Activated CD8-positive, alpha-beta memory T cell treated with anti-CD3 and anti-CD28 coated beads, Interleukin-2, amount 10 ng/mL, durations not matched to agents 7 days and 5 days (primary cell): ENCODE measurements at regions not wholly inside any gene's neighbourhood (a gene's known extent, or its start where the extent isn't known, plus 50 kb on each side); places are given as distances from the start of the nearest gene placed in this dataset.
"Not testable (repeated sequence)": the region's sequence is repeated elsewhere in the genome, so short reads cannot be mapped to it uniquely, and the experiment has no call there.

Source experiments
- ATAC-seq: fragments of 150-1000 bp; cut with Tn5 transposase; one replicate; pipeline ENCODE4 v1.10.0; 2021; ENCODE audit warnings: moderate library complexity
- CTCF ChIA-PET: fragments of 350-600 bp; sonication (Branson Sonifier 250); formaldehyde crosslinking; loops from one replicate; lab custom pipeline; 2021; ENCODE audit warnings: antibody characterized with exemption; lab: Charles Lee
- DNase-seq: peaks from one replicate; pipeline ENCODE4 v3.0.0-alpha.2; 2020
- H3K27ac Mint-ChIP-seq: one replicate; pipeline ENCODE4 v1.8.0; 2021; ENCODE audit warnings: mild to moderate bottlenecking, mixed read lengths
- H3K27me3 Mint-ChIP-seq: one replicate; pipeline ENCODE4 v1.8.0; 2021; ENCODE audit warnings: mixed read lengths
- H3K36me3 Mint-ChIP-seq: one replicate; pipeline ENCODE4 v1.8.0; 2021; ENCODE audit warnings: mild to moderate bottlenecking, mixed read lengths
- H3K4me1 Mint-ChIP-seq: one replicate; pipeline ENCODE4 v1.8.0; 2021; ENCODE audit warnings: mixed read lengths
- H3K4me3 Mint-ChIP-seq: one replicate; pipeline ENCODE4 v1.8.0; 2021; ENCODE audit warnings: mild to moderate bottlenecking, moderate library complexity, mixed read lengths
- H3K9me3 Mint-ChIP-seq: one replicate; pipeline ENCODE4 v1.8.0; 2022; ENCODE audit warnings: low read depth, mixed read lengths

DNA sequence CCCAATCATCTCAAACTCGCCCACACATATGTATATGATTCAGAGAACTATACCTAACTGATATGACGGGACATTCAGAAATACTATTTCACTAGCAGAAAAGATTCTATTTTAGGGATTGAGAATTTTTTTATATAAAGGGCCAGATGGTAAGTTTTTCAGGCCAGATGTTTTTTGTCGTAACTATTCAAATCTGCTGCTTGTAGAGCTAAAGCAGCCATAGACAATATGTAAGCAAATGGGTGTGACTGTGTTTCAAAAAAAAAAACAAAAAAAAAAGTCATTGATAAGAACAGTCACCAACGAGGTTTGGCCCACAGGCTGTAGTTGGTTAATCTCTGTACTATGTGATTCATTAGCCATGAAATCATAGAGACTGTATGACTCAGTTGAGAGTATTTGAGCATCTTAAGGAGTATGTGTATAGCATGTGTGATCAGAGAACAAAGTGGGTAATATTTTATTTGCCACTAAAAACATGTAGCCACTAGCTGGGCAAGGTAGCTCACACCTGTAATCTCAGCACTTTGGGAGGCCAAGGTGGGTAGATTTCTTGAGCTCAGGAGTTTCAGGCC, 2724.7 kb downstream of the PCDH9 start:
- Mint-ChIP-seq H3K9me3 (peaks cover 4% of the 10 kb centered on the region), H3K27ac (no peak overlapping the region), H3K4me1 (no peaks in the 10 kb centered on the region), H3K27me3 (no peaks in the 10 kb centered on the region), H3K4me3 (no peak overlapping the region), H3K36me3 (no peaks in the 10 kb centered on the region)
- no peak for ATAC-seq
- CTCF ChIA-PET, result no interaction called here
- DNase-seq, result no peak

DNA sequence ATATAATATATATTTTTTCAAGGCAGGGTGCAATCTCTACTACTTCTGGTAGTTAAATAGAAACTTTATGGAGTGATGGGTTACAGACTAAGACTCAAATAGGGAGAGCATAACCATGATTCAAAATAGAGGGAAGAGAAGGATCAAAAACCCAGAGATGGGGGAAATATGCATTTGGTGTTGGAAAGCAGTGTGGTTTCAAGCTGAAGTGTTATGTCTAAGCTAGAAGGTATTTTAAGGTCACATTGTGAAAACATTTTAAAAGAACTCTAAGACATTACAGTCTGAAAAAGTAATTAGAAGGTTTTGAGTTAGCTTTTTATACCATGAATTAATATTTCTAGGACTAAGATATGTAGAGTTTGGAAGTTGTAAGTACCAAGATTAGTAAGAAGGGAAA, 2741.4 kb downstream of the PCDH9 start:
- ATAC-seq, result no peak
- Mint-ChIP-seq H3K27me3 (no peaks in the 10 kb centered on the region), H3K4me1 (no peaks in the 10 kb centered on the region), H3K27ac (no peak overlapping the region), H3K36me3 (no peaks in the 10 kb centered on the region), H3K4me3 (no peak overlapping the region), H3K9me3 (peaks cover 8% of the 10 kb centered on the region)
- no peak for DNase-seq
- CTCF ChIA-PET, result no interaction called here

DNA sequence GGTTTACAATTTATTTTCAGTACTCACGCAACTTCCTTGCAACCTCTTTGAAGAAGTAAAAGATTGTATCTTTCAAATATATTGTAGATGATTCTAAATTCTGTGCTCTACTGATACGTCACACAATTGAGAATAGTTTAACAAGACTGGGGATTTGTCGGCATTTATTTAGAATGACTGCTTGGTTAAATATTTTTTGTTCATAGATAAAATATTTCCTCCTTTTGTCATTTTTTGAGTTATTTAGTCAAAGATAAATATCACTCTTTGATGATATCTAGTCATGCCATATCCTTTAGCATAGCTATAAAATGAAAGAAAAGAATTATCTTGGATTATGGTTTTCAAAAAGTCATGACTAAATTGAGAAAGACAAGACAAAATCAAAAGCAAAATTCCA, 2747.8 kb downstream of the PCDH9 start:
- Mint-ChIP-seq H3K27ac (no peak overlapping the region), H3K4me3 (no peak overlapping the region), H3K4me1 (no peaks in the 10 kb centered on the region), H3K36me3 (no peaks in the 10 kb centered on the region), H3K9me3 (peaks cover 14% of the 10 kb centered on the region), H3K27me3 (no peaks in the 10 kb centered on the region)
- no peak for DNase-seq
- ATAC-seq, result no peak
- CTCF ChIA-PET, result no interaction called here

DNA sequence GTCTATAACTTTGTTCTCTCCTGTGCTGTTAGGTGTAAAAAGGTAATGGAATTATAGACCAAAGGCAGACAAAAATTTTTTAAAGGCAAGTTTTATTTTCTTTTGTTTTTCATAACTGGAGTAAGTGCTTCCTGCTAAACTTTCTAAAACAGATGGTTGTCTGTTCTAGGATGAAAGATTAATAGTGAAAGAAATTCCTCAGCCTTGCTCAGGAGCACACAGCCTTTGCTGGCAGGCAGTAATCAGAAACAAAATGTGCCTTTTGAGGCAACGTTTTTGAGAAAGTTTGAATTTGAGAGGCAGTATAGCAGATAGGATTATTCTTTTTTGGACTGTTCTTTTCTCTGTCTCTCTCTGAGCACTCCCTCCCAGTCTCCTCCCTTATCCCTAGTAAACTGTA, 2749.5 kb downstream of the PCDH9 start:
- ATAC-seq (no peak), DNase-seq (no peak)
- CTCF ChIA-PET, result no interaction called here
- Mint-ChIP-seq H3K36me3 (no peaks in the 10 kb centered on the region), H3K4me1 (no peaks in the 10 kb centered on the region), H3K4me3 (no peak overlapping the region), H3K27ac (no peak overlapping the region), H3K9me3 (peaks cover 18% of the 10 kb centered on the region), H3K27me3 (no peaks in the 10 kb centered on the region)

DNA sequence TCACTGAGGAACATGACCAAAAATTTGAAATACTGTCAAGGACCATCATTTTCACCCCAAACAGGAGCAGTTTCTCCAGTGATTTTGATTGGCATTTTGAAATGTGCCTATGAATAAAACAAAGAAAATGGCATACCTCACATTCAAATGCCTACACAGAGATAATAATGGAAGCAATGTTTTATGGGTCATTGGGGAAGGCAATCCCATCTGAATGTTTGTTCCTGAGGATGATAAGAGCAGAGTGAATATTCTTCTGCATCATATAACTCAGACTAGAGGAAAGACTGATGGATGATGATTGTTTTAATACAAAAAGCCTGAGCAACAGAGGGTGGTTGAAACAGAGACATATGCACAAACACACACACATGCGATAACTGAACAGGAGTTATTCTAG, 2749.9 kb downstream of the PCDH9 start:
- H3K27me3 Mint-ChIP-seq, result no peaks in the 10 kb centered on the region
- no peaks in the 10 kb centered on the region for H3K4me1 Mint-ChIP-seq
- ATAC-seq, result no peak
- H3K9me3 Mint-ChIP-seq, result peaks cover 19% of the 10 kb centered on the region
- DNase-seq, result no peak
- no peak overlapping the region for H3K27ac Mint-ChIP-seq
- CTCF ChIA-PET, result no interaction called here
- no peaks in the 10 kb centered on the region for H3K36me3 Mint-ChIP-seq
- H3K4me3 Mint-ChIP-seq, result no peak overlapping the region

DNA sequence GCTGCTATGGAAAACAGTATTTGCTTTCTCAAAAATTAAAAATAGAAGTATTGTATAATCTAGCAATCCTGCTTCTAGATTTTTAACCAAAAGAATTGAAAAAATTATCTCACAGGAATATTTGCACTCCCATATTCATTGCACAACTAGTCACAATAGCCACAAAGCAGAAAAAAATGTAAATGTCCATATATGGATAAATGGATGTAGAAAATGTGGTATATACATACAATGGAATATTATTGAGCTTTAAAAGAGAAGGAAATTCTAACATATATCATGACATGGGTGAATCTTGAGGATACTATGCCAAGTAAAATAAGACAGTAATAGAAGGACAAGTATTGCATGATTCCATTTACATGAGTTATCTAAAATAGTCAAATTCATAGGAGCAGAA, 2753.0 kb downstream of the PCDH9 start:
- Mint-ChIP-seq H3K36me3 (no peaks in the 10 kb centered on the region), H3K4me1 (no peaks in the 10 kb centered on the region), H3K9me3 (peaks cover 14% of the 10 kb centered on the region), H3K4me3 (no peak overlapping the region), H3K27me3 (no peaks in the 10 kb centered on the region), H3K27ac (no peak overlapping the region)
- CTCF ChIA-PET, result no interaction called here
- DNase-seq (no peak), ATAC-seq (no peak)

DNA sequence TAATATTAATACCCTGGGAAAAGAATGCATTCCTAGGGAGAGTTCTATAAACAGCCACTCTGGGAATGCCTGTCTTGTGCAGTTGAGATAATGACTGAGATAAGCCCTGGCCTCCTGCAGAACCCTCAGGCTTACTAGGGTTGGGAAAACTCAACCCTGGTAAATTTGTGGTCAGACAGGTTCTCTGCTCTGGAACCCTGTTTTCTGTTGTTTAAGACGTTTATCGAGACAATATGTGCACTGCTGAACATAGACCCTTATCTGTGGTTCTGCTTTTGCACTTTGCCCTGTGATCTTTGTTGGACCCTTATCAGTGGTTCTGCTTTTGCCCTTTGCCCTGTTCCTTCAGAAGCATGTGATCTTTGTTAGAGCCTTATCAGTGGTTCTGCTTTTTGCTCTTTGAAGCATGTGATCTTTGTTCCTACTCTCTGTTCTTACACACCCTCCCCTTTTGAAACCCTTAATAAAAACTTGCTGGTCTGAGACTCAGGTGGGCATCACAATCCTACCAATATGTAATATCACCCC, 2754.0 kb downstream of the PCDH9 start:
- H3K9me3 Mint-ChIP-seq, result peaks cover 14% of the 10 kb centered on the region
- DNase-seq, H3K36me3 Mint-ChIP-seq, H3K27me3 Mint-ChIP-seq, H3K27ac Mint-ChIP-seq, H3K4me1 Mint-ChIP-seq, CTCF ChIA-PET, H3K4me3 Mint-ChIP-seq, ATAC-seq: not testable (repeated sequence)

DNA sequence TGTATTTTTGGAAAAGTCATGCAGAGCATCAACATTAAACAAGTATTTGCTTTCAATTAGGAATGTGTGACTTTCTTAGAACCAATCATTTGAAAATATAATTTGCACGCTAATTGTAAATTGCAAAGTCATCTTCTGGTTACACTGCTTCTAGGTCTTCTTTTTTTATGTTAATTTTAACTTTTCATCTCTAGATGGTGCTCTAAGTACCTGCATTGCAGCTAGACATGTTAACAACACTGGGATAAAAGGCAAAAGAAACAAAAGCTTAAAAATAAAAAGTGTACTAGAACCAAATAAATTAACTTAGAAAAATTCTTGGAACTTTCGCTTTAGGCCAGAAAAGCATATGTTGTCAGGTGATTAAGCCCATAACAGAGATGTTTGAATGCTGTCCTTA, 2758.2 kb downstream of the PCDH9 start:
- CTCF ChIA-PET, result no interaction called here
- no peaks in the 10 kb centered on the region for H3K4me1 Mint-ChIP-seq
- H3K27ac Mint-ChIP-seq, result no peak overlapping the region
- ATAC-seq (no peak), DNase-seq (no peak)
- no peak overlapping the region for H3K4me3 Mint-ChIP-seq
- H3K36me3 Mint-ChIP-seq, result no peaks in the 10 kb centered on the region
- H3K9me3 Mint-ChIP-seq, result peaks cover 11% of the 10 kb centered on the region
- no peaks in the 10 kb centered on the region for H3K27me3 Mint-ChIP-seq

DNA sequence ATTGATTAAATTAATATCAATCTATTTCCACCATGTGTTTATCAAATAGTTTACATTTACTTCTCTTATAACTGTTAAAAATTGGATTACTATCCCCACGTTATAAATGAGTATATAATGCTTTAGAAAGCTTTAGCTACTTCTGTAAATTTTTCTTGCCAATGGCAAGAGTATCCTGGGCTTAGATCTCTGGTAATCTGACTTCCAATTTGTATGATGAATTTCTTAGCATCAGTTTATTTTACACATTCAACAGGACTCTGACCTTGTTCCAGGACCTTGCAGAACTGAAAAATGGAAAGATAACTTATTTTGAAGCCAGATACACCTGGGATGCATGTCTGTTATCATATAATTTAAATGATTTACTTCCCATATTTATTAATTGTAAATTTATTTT, 2759.4 kb downstream of the PCDH9 start:
- Mint-ChIP-seq H3K36me3 (no peaks in the 10 kb centered on the region), H3K27me3 (no peaks in the 10 kb centered on the region), H3K9me3 (peaks cover 6% of the 10 kb centered on the region), H3K4me3 (no peak overlapping the region), H3K4me1 (no peaks in the 10 kb centered on the region), H3K27ac (no peak overlapping the region)
- ATAC-seq (no peak), DNase-seq (no peak)
- CTCF ChIA-PET, result no interaction called here

DNA sequence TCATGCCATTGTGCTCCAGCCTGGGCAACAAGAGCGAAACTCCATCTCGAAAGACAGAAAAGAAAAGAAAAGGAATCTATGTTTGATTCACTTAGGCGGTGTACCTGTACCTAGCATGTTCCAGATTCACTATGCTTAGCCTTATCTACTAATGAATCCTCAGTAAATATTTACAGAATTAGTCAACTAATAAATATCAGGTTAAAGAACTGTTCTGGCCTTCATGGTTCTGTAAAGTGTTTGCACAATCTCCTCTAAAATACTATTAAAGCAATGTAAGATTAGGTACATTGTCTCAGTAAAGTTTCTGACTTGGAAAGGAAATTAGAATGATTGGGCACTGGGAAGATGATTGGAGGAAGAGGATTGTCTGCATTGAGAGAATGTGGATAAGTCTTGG, 2770.4 kb downstream of the PCDH9 start:
- peaks cover 6% of the 10 kb centered on the region for H3K9me3 Mint-ChIP-seq
- no peaks in the 10 kb centered on the region for H3K27me3 Mint-ChIP-seq
- no peak overlapping the region for H3K4me3 Mint-ChIP-seq
- ATAC-seq (no peak), DNase-seq (no peak)
- no peak overlapping the region for H3K27ac Mint-ChIP-seq
- H3K4me1 Mint-ChIP-seq, result no peaks in the 10 kb centered on the region
- CTCF ChIA-PET, result no interaction called here
- no peaks in the 10 kb centered on the region for H3K36me3 Mint-ChIP-seq

DNA sequence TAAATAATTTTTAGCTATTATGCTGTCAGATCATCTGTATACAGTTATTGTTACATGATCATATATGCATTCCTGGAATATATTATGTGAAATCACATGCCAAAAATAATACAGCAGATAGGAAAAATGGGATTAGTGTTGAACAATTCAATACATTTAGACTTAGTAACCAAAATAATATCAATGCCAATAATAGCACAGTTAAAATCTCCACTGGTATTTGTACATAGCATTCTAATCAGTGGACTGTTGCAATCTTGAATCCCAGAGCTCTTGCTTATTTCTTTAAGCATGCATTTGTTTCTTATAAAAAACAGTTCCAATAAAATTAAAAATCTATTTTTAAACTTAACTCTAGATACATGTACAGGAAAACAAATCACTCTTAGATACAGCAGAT, 2772.2 kb downstream of the PCDH9 start:
- CTCF ChIA-PET, result no interaction called here
- Mint-ChIP-seq H3K27ac (no peak overlapping the region), H3K36me3 (no peaks in the 10 kb centered on the region), H3K27me3 (no peaks in the 10 kb centered on the region), H3K4me1 (no peaks in the 10 kb centered on the region), H3K9me3 (peaks cover 4% of the 10 kb centered on the region), H3K4me3 (no peak overlapping the region)
- DNase-seq (no peak), ATAC-seq (no peak)

DNA sequence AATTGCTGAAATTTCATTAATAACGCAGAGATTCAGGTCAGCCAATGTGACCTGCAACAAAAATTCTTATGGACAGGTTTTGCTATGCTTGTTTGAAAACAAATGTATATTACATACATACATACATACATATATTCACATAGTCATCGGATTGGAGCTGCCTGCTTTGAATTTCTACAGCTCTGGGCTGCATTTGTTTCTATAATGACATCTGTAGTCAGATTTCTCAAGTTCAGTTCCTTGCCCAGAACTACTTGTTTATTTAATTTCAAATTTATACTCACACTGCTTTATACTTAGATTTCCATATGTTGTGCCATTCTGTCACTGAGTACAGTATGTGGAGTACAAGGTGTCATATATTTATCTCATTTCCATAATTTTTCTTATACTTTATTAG, 2775.0 kb downstream of the PCDH9 start:
- no peak for ATAC-seq
- Mint-ChIP-seq H3K4me1 (no peaks in the 10 kb centered on the region), H3K4me3 (no peak overlapping the region), H3K9me3 (peaks cover 4% of the 10 kb centered on the region), H3K36me3 (no peaks in the 10 kb centered on the region), H3K27me3 (no peaks in the 10 kb centered on the region), H3K27ac (no peak overlapping the region)
- no peak for DNase-seq
- CTCF ChIA-PET, result no interaction called here

DNA sequence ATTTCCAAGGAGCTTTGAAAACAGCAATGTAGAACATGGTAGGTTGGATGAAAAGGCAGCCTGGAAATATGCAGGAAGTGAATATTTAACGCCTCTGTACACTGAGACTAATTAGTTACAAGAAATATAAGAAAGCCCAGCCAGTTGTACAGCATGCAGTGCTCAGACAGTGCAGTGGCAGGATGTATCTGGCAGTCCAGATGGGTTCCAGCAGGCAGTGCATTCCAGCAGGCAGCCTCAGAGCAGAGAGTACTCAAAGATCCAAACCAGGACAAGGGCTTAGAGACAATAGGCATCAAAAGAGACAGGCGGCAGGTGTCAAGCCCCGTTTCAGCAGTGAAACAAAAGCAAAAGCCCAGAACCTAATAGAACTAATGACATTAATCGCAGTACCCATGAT, 2776.3 kb downstream of the PCDH9 start:
- DNase-seq, result no peak

DNA sequence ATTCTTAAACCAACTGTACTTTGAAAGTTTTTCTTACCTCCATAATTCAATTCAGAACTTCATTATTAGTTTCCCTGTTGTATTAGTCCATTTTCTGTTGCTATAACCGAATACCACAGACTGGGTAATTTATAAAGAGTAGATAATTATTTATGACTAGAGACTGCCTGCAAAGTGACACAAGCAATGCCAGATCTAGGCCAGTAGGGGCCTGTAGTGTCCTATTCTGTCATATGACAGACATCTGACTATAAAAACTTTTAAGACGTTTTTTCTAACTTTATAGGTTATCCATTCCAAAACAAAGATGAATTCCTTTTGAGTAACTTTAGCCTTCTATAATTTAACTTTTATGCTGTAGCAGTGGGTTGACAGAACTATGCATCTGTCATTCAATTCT, 2783.8 kb downstream of the PCDH9 start:
- Mint-ChIP-seq H3K9me3 (peaks cover 5% of the 10 kb centered on the region), H3K27ac (no peak overlapping the region), H3K4me3 (no peak overlapping the region), H3K27me3 (no peaks in the 10 kb centered on the region), H3K4me1 (no peaks in the 10 kb centered on the region), H3K36me3 (no peaks in the 10 kb centered on the region)
- no peak for ATAC-seq
- no peak for DNase-seq
- CTCF ChIA-PET, result no interaction called here

More for the DNA sequence above, 2776.3 kb downstream of the PCDH9 start:
- no peak overlapping the region for H3K4me3 Mint-ChIP-seq
- no peaks in the 10 kb centered on the region for H3K4me1 Mint-ChIP-seq
- H3K36me3 Mint-ChIP-seq, result no peaks in the 10 kb centered on the region
- no peak for ATAC-seq
- no peak overlapping the region for H3K27ac Mint-ChIP-seq
- no peaks in the 10 kb centered on the region for H3K27me3 Mint-ChIP-seq
- peaks cover 2% of the 10 kb centered on the region for H3K9me3 Mint-ChIP-seq
- CTCF ChIA-PET, result no interaction called here

DNA sequence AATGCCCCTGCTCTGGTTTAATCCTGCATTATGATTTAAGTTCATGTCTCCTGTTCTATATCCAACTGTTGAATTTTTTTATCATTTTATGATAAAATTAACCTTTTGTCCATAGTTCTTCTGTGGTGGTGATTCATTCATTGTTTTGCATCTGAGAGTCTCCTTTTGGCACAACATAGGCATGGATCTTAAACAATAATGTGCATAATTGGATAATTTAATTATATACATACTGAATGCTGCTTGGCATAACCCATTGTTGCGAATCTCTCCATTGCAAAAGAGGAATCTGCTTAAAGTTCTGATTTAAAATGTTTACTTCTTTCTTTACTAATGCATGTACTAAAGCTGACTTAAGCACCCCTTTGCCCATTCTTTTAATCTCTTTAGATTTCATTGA, 2788.4 kb downstream of the PCDH9 start:
- ATAC-seq, result no peak
- Mint-ChIP-seq H3K27me3 (no peaks in the 10 kb centered on the region), H3K36me3 (no peaks in the 10 kb centered on the region), H3K4me3 (no peak overlapping the region), H3K4me1 (no peaks in the 10 kb centered on the region), H3K27ac (no peak overlapping the region), H3K9me3 (peaks cover 3% of the 10 kb centered on the region)
- DNase-seq, result no peak
- CTCF ChIA-PET, result no interaction called here
